RWPE2 (cell line): ENCODE measurements at regions not wholly inside any gene's neighbourhood (a gene's known extent, or its start where the extent isn't known, plus 50 kb on each side); places are given as distances from the start of the nearest gene placed in this dataset.

Source experiments
- ATAC-seq: fragments of 200-7000 bp; cut with Tn5 transposase; 3 replicates; pipeline ENCODE4 v1.9.1; 2021; ENCODE audit warnings: low read depth
- DNase-seq: peaks from one replicate; pipeline ENCODE4 v3.0.0-alpha.2; 2020; ENCODE audit warnings: low spot score
- H3K27ac ChIP-seq: fragments of 450-650 bp; 2 replicates; pipeline ENCODE4 v1.5.1; 2017; ENCODE audit warnings: mild to moderate bottlenecking; ENCODE audit not compliant: poor library complexity, severe bottlenecking
- H3K27me3 ChIP-seq: fragments of 250-450 bp; sonication (Bioruptor Pico); 2 replicates; pipeline ENCODE4 v1.5.1; 2021; ENCODE audit warnings: mild to moderate bottlenecking, moderate library complexity; ENCODE audit not compliant: insufficient read depth, poor library complexity, severe bottlenecking
- H3K36me3 ChIP-seq: fragments of 250-450 bp; sonication (Bioruptor Pico); 2 replicates; pipeline ENCODE4 v1.5.1; 2020; ENCODE audit warnings: low read depth, mild to moderate bottlenecking, moderate library complexity
- H3K4me1 ChIP-seq: fragments of 250-450 bp; sonication (Bioruptor Pico); 2 replicates; pipeline ENCODE4 v1.5.1; 2021; ENCODE audit warnings: mild to moderate bottlenecking, moderate library complexity; ENCODE audit not compliant: insufficient read depth, poor library complexity, severe bottlenecking
- H3K4me3 ChIP-seq: fragments of 250-450 bp; sonication (Bioruptor Pico); 2 replicates; pipeline ENCODE4 v1.5.1; 2021; ENCODE audit warnings: mild to moderate bottlenecking, moderate library complexity; ENCODE audit not compliant: severe bottlenecking
- H3K9me3 ChIP-seq: fragments of 250-450 bp; sonication (Bioruptor Pico); 2 replicates; pipeline ENCODE4 v1.5.1; 2021; ENCODE audit warnings: mild to moderate bottlenecking, moderate library complexity; ENCODE audit not compliant: severe bottlenecking
- CTCF ChIP-seq: fragments of 450-650 bp; IDR thresholded peaks from one replicate; pipeline ENCODE4 v1.5.1; 2017; ENCODE audit warnings: mild to moderate bottlenecking, moderate library complexity; ENCODE audit not compliant: poor library complexity, severe bottlenecking

GRCh38 chr17:13420418-13420826, 181.3 kb downstream of the HS3ST3A1 start:
- peak overlapping the region; percentile 43 for H3K27ac ChIP-seq

GRCh38 chr17:13419676-13420075, 182.1 kb downstream of the HS3ST3A1 start:
- no peak for TF ChIP-seq CTCF
- Histone ChIP-seq H3K27me3 (no peaks in the 10 kb centered on the region), H3K4me3 (no peak overlapping the region), H3K27ac (no peak overlapping the region), H3K36me3 (no peaks in the 10 kb centered on the region), H3K9me3 (no peaks in the 10 kb centered on the region), H3K4me1 (peaks cover 20% of the 10 kb centered on the region)
- DNase-seq (no peak), ATAC-seq (no peak)

More at GRCh38 chr17:13420418-13420826, 181.3 kb downstream of the HS3ST3A1 start:
- H3K4me3 ChIP-seq, result no peak overlapping the region
- H3K27me3 ChIP-seq, result no peaks in the 10 kb centered on the region
- no peak for TF ChIP-seq CTCF
- no peaks in the 10 kb centered on the region for H3K36me3 ChIP-seq
- DNase-seq (no peak), ATAC-seq (peak; percentile 10; the same call in 1 of the 3 replicates)
- peaks cover 20% of the 10 kb centered on the region for H3K4me1 ChIP-seq
- H3K9me3 ChIP-seq, result no peaks in the 10 kb centered on the region

- Histone ChIP-seq H3K36me3 (no peaks in the 10 kb centered on the region), H3K4me1 (peaks cover 20% of the 10 kb centered on the region), H3K27ac (no peak overlapping the region), H3K27me3 (no peaks in the 10 kb centered on the region), H3K4me3 (no peak overlapping the region), H3K9me3 (no peaks in the 10 kb centered on the region)
- ATAC-seq (peak; percentile 46; the same call in 2 of the 3 replicates), DNase-seq (no peak)
- no peak for TF ChIP-seq CTCF
These were observed 182.8 kb downstream of the HS3ST3A1 start for GRCh38 chr17:13418891-13419290.

- Histone ChIP-seq H3K9me3 (no peaks in the 10 kb centered on the region), H3K4me3 (no peak overlapping the region), H3K36me3 (no peaks in the 10 kb centered on the region), H3K4me1 (peaks cover 20% of the 10 kb centered on the region), H3K27me3 (no peaks in the 10 kb centered on the region), H3K27ac (no peak overlapping the region)
- no peak for TF ChIP-seq CTCF
- ATAC-seq (no peak), DNase-seq (no peak)
These were observed 184.3 kb downstream of the HS3ST3A1 start for GRCh38 chr17:13417381-13417950.

- no peak overlapping the region for H3K4me3 ChIP-seq
- no peaks in the 10 kb centered on the region for H3K36me3 ChIP-seq
- H3K4me1 ChIP-seq, result peaks cover 18% of the 10 kb centered on the region
- ATAC-seq (no peak), DNase-seq (no peak)
- H3K27ac ChIP-seq, result no peak overlapping the region
- H3K9me3 ChIP-seq, result no peaks in the 10 kb centered on the region
- no peak for TF ChIP-seq CTCF
- no peaks in the 10 kb centered on the region for H3K27me3 ChIP-seq
These were observed 184.9 kb downstream of the HS3ST3A1 start for GRCh38 chr17:13416748-13417363.
